ENCODE measurements at regions not wholly inside any gene's neighbourhood (a gene's known extent, or its start where the extent isn't known, plus 50 kb on each side); places are given as distances from the start of the nearest gene placed in this dataset.

DNA sequence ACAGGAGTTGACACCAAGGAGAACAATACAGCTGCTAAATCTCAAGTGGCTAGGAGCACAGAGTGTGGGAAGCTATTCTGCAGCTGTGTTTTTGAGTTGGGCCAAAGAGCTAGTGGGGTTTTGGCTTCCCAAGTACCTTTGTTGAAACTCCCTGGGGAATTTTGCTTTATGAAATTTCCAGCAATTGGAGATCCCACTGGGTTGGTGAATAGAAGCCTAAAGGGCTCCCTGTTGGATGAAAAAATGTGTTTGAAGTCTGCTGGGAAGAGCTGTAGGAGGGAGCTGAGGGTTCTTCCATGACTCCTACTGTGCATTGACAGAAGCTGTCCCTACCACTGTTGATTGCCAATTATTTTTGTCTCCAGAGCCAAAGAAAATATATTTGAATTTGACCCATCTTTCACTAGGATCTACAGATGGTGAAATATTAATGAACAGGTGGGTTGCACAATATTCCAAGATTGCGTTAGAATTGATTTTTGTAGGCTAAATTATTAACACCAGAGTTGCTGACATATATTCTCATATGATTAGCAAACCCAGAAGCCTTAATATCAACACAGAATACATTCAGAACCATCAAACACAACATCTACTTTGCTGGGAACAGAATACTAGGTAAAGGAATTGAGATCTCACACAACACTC is 95.4 kb upstream of the CYP1B1 start:
- intact Hi-C loops (cut with DNase I) = no loop called here
- H3K27ac ChIP-seq = peak overlapping the region in 2 of 10 donors; percentile 8 to 13
- TF ChIP-seq, protein P1, sequence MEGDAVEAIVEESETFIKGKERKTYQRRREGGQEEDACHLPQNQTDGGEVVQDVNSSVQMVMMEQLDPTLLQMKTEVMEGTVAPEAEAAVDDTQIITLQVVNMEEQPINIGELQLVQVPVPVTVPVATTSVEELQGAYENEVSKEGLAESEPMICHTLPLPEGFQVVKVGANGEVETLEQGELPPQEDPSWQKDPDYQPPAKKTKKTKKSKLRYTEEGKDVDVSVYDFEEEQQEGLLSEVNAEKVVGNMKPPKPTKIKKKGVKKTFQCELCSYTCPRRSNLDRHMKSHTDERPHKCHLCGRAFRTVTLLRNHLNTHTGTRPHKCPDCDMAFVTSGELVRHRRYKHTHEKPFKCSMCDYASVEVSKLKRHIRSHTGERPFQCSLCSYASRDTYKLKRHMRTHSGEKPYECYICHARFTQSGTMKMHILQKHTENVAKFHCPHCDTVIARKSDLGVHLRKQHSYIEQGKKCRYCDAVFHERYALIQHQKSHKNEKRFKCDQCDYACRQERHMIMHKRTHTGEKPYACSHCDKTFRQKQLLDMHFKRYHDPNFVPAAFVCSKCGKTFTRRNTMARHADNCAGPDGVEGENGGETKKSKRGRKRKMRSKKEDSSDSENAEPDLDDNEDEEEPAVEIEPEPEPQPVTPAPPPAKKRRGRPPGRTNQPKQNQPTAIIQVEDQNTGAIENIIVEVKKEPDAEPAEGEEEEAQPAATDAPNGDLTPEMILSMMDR (IDR thresholded peaks at IDR 0.05) = no peak
- no peak overlapping the region for H3K4me3 ChIP-seq
- 73 to 75% methylated on average over 1 of the region's 1 CpG for WGBS, 2 donors
- H3K27me3 ChIP-seq = no peaks in the 10 kb centered on the region
- DNase-seq (no peak), ATAC-seq (peak in 3 of 8 donors; percentile 31 to 55 (median 39))
- H3K36me3 ChIP-seq = no peaks in the 10 kb centered on the region
- H3K9me3 ChIP-seq = peaks cover 0 to 10% (median 0%) of the 10 kb centered on the region in 11 donors
- peaks cover 0 to 49% (median 0%) of the 10 kb centered on the region in 9 donors for H3K4me1 ChIP-seq

DNA sequence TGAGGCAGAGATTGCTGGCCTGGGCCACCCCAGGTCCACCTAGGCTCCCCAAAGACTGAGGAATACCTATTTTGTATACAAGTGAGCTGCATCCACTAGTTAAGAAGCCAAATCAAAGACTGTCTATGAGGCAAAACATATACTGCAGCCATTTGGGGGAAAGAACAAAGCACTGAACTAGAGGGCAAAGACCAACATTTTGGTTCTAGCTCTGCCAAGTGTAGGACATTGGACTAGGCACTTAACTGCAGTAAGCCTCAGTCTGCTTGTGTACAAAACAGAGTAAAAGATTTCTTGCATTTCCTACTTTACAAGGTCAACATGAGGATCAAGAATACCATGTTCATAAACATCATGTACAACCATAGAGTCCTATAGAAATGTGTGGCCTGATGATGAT is 94.8 kb upstream of the CYP1B1 start:
- Histone ChIP-seq H3K27ac (peak overlapping the region in 1 of 10 donors; percentile 13), H3K9me3 (peaks cover 0 to 10% (median 0%) of the 10 kb centered on the region in 11 donors), H3K4me3 (no peak overlapping the region), H3K27me3 (no peaks in the 10 kb centered on the region), H3K36me3 (no peaks in the 10 kb centered on the region), H3K4me1 (peaks cover 0 to 43% (median 0%) of the 10 kb centered on the region in 9 donors)
- DNase-seq (no peak), ATAC-seq (no peak)
- intact Hi-C loops (cut with DNase I) = no loop called here
- TF ChIP-seq, protein P1 (IDR thresholded peaks at IDR 0.05) = no peak

DNA sequence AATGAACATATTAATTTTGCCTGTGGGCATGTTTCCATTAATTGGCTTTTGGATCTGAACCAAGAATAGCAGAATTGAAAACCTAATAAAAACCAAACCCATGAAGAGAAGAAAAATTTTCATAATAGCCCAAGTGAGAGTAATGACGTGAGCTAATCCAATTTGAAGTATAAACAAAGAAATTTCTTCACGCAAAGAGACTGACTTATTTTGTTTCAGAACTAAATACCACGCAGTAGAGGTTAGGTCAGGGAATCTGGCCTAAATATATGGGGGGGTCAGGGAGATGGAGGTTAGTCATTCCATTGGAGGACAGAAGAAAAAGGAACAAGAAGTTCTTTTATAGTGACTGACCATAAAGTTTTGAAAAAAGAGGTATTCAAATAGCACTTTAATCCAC is 94.1 kb upstream of the CYP1B1 start:
- ATAC-seq (no peak), DNase-seq (no peak)
- intact Hi-C loops (cut with DNase I) = no loop called here
- Histone ChIP-seq H3K4me1 (peaks cover 0 to 37% (median 0%) of the 10 kb centered on the region in 9 donors), H3K36me3 (no peaks in the 10 kb centered on the region), H3K4me3 (no peak overlapping the region), H3K9me3 (peaks cover 0 to 10% (median 0%) of the 10 kb centered on the region in 11 donors), H3K27me3 (no peaks in the 10 kb centered on the region), H3K27ac (peak overlapping the region in 1 of 10 donors; percentile 13)
- 85 to 86% methylated on average over 3 of the region's 3 CpGs for WGBS, 2 donors
- TF ChIP-seq, protein P1 (IDR thresholded peaks at IDR 0.05) = no peak

DNA sequence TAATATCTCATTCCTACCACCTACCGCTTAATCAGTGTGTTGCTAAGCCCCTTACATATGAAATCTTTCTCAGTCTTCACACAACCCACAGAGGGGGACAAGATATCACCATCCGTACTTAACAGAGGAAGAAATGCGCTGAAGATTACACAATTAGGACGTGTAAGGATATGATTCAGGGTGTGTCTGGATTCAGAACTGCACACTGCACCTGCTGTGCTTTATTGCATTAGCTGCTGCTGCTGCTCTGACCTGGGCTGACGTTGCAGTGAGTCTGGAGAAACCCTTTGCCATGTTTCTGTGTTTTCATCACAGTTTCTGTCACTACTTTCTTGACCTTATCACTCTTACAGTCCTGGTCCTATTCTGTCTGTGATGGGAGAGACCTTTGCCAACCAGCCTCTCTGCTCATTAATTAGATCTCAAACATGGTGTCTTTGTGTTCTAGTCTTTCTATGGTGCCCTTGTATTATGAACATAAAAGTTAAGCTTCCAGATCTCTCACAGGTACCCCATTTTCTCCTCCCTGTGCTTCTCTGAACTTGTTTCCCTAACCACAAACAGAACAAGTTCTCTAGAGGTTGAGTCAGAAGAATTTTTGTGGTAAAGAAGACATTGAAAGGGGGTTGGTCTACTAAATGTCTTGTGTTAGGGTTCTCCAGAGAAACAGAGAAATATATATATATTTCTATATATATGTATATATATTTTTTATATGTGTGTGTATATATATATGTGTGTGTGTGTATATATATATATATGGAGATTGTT is 92.9 kb upstream of the CYP1B1 start:
- Histone ChIP-seq H3K9me3 (peaks cover 0 to 10% (median 0%) of the 10 kb centered on the region in 11 donors), H3K4me3 (no peak overlapping the region), H3K36me3 (no peaks in the 10 kb centered on the region), H3K4me1 (peaks cover 0 to 25% (median 0%) of the 10 kb centered on the region in 9 donors), H3K27me3 (no peaks in the 10 kb centered on the region), H3K27ac (no peak overlapping the region)
- WGBS, 2 donors = 79 to 84% methylated on average over 5 of the region's 5 CpGs
- ATAC-seq (no peak), DNase-seq (no peak)
- intact Hi-C loops (cut with DNase I) = no loop called here
- TF ChIP-seq, protein P1 (IDR thresholded peaks at IDR 0.05) = no peak
